GM21723 (cell line): ENCODE measurements at regions not wholly inside any gene's neighbourhood (a gene's known extent, or its start where the extent isn't known, plus 50 kb on each side); places are given as distances from the start of the nearest gene placed in this dataset.

ENCODE experiments used
- ATAC-seq: cut with Tn5 transposase; IDR thresholded peaks from one replicate; pipeline ENCODE4 v1.9.1; 2021; ENCODE audit warnings: mild to moderate bottlenecking, moderate library complexity; ENCODE audit not compliant: unreplicated experiment

DNA sequence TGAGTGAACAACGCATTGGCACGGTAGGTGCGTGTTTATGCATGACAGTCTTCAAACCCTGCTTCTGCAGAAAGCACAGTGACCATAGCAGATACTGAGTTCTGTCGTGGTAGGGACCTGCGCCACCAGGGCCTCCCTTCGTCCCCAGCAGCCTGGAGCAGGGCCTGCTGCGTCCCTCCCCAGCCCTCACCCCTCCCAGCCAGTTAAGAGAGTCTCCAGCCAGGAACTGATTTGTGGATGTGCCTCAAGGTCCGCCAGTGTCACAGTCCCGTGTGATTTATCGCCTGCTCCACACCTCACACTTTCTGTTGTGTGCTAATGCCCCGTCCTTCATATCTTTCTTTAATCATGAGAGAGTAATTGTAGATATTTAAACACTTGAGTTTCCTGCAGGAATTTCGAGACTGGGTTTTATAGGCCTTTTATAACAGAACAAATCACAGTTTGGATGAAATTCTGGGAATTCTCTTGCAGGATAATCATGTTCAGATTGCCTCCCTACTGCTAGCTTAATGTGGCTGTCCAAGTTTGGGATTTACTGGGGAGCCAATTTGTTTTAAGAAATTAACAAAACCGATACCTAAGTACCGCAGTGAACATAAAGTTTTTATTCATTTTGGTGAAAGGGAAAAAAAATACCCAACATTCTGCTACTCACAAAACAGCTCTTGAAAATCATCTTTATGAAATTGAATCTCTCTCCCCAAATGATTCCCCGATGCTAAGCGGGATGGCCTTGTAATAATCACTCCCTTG lies 438.6 kb downstream of the TSHZ3 start:
- ATAC-seq, result no peak

GRCh38 chr19:30909216-30909615 lies 440.0 kb downstream of the TSHZ3 start:
- no peak for ATAC-seq

DNA sequence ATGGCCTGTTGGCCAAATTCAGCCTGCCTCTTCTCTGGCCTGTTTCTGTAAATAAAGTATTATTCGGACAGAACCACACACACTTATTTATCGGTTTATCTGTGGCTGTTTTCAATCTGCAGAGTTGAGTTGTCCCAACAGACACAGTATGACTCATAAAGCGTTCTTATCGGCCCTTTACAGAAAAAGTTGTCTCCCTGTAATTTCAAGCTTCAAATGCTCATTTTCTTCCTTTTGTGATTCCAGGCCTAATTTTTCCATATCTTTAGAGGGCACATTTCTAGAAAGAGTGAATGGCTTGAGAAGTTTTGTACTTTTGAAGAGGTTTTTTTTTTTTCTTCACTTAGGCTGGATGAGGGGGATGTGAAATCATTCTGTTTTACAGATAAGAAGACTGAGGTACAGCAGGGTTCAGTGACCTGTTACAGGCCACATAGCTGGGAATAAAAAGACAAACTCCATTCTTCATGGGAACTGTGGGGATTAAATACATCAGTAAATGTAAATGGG lies 440.9 kb downstream of the TSHZ3 start:
- ATAC-seq, result no peak

GRCh38 chr19:30906871-30907270 lies 442.4 kb downstream of the TSHZ3 start:
- no peak for ATAC-seq

DNA sequence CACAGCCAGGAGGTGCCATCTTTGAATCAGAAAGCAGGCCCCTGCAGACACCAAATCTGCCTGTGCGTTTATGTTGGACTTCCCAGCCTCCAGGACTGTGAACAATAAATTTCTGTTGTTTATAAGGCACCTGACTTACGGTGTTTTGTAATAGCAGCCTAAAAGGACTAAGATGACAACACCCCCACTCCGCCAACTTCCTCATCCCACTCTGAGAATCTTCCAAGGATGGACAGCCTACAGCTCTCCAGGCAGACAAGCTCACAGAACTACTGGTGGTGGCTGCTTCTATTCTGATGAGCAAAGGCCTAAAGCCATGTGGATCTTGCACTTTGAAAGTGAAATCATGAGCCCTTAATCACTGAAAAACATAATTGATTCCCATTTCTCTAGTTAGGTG lies 449.2 kb downstream of the TSHZ3 start:
- ATAC-seq, result no peak

- ATAC-seq, result no peak
Measured at GRCh38 chr19:30898353-30899103, 450.7 kb downstream of the TSHZ3 start.

DNA sequence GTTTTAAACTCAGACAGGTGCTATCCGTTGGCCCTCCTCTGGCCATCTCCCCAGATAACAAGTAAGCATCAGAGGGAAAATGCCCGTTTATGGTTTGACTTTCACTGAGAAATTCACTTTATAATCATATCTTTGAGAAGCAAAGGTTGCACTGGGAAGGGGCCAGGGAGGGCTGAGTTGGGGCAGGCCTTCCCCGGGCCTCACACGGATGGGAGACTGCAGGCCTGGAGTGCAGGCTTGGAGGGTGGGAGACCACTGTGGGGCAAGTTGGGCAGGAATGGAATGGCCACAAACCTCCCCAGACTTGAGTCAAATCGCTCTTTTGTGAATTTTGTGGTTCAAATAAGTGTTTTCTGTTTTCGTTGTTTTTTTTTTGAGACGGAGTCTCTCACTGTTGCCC lies 451.7 kb downstream of the TSHZ3 start:
- no peak for ATAC-seq

- ATAC-seq, result no peak
Measured at GRCh38 chr19:30897034-30897433, 452.2 kb downstream of the TSHZ3 start.

DNA sequence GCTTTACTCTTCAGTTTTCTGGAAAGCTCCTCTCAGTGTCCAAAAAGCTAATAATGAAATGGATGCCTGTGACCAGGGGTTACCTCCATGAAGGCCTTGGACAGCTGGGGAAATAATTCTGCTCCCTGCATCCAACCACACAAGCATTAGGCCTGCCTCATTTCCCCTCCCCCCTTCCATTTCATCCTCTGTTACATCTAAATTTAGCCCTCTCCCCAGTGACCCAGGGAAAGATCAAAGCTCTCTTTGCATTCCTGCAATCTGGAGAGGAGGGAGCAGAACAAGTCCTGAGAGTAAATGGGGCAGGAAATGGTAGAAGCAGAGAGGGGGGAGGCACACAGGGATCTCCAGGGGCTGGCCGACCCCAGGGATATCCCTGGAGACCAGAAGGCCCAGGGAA lies 452.7 kb downstream of the TSHZ3 start:
- ATAC-seq, result no peak

GRCh38 chr19:30895946-30896345 lies 453.3 kb downstream of the TSHZ3 start:
- ATAC-seq, result no peak

GRCh38 chr19:30891051-30891450 lies 458.2 kb downstream of the TSHZ3 start:
- ATAC-seq, result no peak

- no peak for ATAC-seq
Measured at GRCh38 chr19:30890033-30890432, 459.2 kb downstream of the TSHZ3 start.

GRCh38 chr19:30888937-30889336 lies 460.3 kb downstream of the TSHZ3 start:
- no peak for ATAC-seq

DNA sequence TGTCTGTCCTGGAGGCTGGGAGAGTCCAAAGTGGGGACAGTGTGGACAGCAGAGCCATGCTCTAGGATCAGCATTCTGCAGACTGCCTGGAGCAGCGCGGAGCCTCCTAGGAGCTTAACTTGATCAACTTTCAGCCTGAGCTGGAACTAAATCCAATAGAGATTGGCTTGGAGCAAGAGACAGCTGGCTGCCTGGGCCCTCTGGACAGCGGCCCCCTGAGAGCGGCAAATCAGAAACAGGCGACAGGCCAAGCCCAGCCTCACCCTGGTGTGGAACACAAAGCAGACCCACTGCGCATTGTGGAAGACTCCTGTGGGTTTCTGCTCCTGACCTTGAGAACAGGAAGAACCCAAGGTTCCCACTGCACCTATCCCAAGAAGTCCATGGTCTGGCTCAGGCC lies 462.2 kb downstream of the TSHZ3 start:
- ATAC-seq, result no peak

DNA sequence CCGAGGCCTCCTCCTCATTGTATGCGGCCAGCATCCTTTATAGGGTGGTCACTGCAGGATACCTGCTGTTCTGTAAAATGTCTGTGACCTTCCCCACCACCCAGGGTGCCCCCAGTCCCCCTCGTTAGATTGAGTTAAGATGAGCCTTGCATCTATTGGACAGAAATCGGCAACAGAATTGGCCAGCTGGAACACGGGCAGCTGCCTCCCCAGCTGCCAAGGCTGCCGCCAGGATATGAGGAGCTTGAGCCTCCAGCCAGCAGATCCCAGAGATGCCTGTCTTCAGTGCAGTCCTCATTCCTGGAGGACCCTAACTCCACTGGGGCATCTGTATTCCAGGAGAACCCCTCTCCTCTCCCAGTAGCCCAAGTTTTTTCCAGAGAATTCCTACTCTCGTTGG lies 463.0 kb downstream of the TSHZ3 start:
- ATAC-seq, result no peak

GRCh38 chr19:30884146-30884812 lies 465.0 kb downstream of the TSHZ3 start:
- no peak for ATAC-seq

GRCh38 chr19:30883071-30883470 lies 466.2 kb downstream of the TSHZ3 start:
- ATAC-seq, result no peak

DNA sequence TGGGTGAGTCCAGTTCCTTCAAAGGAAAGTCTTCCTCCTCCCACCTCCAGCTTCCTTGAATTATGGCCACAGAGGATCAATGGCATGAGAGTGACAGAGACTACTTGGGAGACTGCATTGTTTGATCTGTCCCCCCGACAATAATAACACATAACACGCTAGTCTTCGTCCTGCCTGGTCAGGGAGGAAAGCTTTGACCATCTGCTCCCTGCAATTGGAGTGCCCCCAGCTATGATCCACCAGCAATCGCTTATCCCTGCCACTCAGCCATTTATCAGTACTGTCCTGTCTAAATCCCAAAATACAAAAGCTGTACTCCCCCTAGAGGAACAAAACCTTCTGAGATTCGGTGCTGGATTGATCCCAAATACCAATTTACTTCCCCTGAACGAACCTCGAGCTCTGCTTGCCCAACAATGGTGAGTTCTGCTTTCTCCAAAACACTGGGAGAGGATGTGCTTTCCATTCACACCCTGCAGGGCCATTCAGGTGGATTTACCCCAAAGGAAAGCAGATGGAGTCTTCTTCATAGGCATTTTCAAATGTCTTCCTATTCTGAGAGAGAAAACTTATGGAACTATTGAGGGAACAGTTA lies 466.7 kb downstream of the TSHZ3 start:
- ATAC-seq, result no peak

GRCh38 chr19:30881930-30882329 lies 467.3 kb downstream of the TSHZ3 start:
- ATAC-seq, result no peak

DNA sequence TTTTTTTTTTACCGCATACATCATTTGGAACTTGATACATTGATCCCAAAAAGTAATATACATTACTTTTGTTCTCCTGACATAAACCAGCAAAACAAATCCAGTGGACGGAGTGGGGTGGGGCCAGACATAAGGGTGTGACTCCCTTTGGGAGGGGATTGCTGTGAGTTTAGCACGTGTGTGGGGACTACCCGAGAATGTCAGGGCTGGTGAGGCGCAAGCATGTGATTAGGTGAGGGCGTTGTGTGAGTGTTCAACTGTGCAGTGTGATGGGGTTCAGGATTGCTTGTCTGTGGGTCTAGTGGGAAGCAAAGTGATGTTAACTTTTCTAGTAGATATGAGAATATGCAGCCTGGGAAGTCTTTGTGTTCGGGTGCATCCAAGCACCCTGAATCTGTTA lies 468.0 kb downstream of the TSHZ3 start:
- ATAC-seq, result no peak

DNA sequence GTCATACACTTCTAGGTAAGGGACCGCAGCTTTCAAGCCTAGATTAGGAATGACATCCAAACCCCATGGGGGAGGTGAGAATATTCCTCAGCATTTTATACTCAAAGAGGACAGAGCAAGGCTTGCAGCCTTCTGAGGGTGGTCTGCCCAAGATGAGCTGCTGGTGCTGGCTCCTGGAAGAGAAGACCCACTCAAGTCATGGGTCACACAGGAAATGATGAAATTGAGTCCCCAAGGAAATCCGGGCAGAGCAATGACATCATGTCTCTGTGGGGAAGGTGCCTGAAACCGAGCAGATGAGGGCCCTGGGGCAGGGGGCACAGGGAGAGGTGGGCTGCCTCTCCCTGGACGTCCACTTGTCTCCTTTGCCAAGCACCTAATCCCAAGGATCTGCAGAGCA lies 468.7 kb downstream of the TSHZ3 start:
- ATAC-seq, result no peak
